GM19438 (cell line): ENCODE measurements at regions not wholly inside any gene's neighbourhood (a gene's known extent, or its start where the extent isn't known, plus 50 kb on each side); places are given as distances from the start of the nearest gene placed in this dataset.
"Not testable (repeated sequence)": the region's sequence is repeated elsewhere in the genome, so short reads cannot be mapped to it uniquely, and the experiment has no call there.

Experiments
- ATAC-seq: cut with Tn5 transposase; IDR thresholded peaks from one replicate; pipeline ENCODE4 v1.9.1; 2021; ENCODE audit warnings: low read depth; ENCODE audit not compliant: unreplicated experiment

DNA sequence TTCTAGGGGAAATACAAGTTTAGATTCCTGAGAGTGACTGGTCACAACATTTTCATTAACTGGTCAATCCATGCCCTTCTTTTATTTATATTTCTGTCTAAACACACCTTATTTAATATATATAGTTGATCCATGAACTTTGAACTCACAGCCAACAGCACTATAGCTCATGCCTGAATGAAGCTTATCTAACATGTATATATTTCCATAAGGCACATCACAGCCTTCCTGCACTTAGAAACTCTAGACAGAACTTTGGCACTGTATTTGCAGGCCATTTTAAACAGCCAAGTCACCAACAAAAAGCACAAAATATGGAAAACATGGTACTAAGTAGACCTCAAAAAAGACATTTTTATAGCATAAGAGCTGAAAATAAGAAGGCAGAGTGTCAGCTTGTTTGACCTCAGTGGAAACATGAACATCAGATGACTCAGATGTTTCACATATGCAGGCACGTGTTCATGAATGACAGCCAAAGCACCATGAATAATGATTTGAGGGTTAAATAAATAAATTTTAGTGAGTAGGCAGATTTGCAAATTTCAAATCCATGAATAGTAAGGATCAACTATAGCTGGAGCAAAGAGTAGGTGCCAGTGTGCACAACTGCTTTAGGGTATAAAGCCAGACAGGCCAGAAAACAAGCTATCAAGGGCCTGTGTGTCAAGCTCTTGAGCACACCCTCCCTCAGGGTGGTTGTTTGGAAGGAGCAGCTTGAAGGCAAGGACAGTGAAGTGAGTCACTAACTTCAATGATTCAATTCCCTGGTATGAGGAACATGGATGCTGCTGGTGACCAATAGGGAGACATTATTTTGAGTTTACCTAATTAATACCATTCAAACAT, 88.9 kb upstream of the NT5E start:
- ATAC-seq, result no peak

GRCh38 chr6:85357651-85358050, 92.2 kb upstream of the NT5E start:
- no peak for ATAC-seq

DNA sequence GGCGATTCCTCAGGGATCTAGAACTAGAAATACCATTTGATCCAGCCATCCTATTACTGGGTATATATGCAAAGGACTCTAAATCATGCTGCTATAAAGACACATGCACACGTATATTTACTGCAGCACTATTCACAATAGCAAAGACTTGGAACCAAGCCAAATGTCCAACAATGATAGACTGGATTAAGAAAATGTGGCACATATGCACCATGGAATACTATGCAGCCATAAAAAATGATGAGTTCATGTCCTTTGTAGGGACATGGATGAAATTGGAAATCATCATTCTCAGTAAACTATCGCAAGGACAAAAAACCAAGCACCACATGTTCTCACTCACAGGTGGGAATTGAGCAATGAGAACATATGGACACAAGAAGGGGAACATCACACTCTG, 93.1 kb upstream of the NT5E start:
- ATAC-seq, result not testable (repeated sequence)

DNA sequence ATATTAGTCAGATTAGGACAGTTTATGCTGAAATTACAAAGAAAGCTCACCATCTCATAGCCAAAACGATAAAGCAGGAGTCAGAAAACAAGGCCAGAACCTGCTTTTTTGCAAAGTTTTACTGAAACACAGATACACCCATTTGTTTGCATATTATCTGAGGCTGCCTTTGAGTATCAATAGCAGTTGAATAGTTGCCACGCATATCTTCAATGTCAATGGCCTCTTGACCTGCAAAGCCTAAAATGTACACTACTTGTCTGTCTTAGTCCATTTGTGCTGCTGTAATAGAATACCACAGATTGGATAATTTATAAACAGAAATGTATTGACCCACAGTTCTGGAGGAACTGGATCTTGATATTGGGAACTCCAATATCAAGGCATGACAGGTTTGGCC, 94.1 kb upstream of the NT5E start:
- ATAC-seq, result no peak

DNA sequence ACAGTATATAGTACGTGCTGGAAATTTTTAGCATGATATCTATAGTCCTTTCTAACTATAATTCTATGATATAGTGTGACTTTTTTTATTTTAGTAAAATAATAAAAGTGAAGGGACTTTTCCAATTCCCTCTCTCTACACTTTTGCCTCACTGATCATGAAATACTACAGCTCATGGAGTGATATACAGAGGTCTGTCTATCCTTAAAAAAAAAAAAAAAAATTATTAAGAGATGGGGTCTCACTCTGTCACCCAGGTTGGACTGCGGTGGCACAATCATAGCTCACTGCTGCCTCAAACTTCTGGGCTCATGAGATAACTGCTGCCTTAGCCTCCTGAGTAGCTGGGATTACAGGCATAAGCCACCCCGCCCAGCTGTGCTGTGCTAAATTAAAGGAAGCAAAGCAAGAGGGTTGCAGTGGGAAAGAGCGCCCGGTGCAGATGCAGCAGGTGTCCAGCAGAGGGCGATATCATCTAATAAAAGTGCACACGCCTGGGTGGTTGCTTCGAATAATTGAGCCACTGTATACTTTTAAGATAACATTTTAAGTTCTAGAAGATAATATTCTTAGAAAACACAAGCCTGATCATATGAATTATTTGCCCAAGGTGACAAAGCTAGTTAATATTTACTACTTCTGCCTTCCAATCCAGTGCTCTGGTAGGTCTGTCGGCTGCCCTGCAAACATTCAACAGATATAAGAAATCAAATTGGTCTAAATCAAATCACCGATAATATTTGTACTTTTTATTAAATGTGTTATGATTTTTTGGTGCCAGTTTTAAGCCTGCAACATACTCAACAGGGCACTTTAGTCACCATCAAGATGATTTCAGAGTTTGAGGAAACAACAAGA, 94.9 kb upstream of the NT5E start:
- peak; percentile 82 for ATAC-seq

- no peak for ATAC-seq
These were observed 96.9 kb upstream of the NT5E start for GRCh38 chr6:85353012-85353411.

DNA sequence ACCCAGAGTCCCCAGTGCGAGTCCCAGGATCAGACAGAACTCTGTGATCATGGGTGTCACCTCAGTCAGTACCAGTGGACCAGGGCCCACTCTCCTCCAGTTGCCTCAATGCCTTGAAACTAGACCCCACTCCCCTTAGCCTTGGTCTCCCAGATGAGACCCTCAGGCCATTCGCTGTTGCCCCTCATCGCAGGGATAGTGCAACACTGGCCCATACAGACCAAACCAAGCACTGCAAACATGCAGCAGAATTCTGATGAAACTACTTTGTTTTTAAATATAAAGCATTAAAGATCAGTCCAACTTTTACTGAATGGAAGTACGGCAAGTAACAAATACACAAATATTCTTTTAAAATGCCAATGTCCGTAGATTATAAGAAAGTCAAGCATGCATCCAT, 101.2 kb upstream of the NT5E start:
- no peak for ATAC-seq

DNA sequence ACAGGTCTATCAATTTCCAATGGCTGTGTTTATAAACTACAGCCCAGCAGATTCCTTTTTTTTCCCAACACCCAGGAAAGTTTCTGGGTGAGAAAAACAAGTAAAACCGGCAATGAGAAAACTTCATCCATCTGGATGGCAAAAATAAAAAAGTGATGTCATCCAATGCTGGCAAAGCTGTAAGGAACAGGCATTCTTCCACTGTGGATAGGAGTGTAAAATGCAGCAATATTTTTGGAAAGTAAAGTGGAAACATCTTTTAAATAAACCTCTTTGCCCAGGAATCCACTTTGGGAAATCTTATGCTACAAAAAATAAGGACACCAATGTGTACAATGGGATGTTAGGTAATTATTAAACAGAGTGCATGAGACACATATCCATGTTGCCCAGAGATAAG, 102.1 kb upstream of the NT5E start:
- no peak for ATAC-seq

GRCh38 chr6:85346196-85346595, 103.7 kb upstream of the NT5E start:
- no peak for ATAC-seq

DNA sequence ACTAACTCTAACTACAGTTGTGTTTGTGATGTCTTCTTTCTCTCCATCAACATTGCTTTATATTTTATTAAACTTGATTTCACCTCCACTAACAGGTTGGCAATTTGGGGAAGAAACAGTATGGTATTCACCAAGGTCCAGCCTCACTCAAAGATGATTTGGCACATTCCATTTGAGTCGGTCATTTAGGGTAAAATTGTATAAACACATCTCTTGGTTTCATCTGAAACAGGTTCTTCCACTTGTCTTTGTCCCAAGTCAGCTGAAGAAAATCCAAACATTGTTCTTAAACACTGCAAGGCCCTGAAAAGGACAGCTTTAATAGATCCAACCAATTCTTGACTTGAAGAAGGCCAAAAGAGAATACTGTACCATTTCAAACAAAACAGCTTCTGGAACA, 104.9 kb upstream of the NT5E start:
- no peak for ATAC-seq

DNA sequence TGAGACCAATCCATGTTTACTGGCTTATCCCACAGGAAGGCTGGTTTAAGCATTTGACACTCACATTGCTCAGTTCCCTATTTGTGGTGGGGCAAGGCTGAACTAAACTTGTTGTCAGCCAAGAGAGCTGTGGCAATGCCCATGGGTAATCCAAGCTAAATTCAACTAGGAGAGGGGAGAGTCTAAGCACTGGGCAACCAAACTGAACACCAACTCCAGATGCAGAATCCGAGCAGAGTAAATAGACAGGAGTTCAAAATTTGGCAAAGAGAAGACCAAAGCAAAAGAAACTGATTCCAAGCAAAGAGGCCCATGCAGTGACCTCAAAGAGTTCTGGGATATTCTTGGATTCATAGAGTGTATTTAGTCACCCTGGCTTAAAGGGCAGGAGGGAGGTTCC, 106.5 kb upstream of the NT5E start:
- ATAC-seq, result no peak

- no peak for ATAC-seq
These were observed 120.7 kb upstream of the NT5E start for GRCh38 chr6:85329196-85329595.

GRCh38 chr6:85325811-85326210, 124.1 kb upstream of the NT5E start:
- ATAC-seq, result not testable (repeated sequence)

GRCh38 chr6:85323435-85324040, 126.3 kb upstream of the NT5E start:
- ATAC-seq, result peak; percentile 72

DNA sequence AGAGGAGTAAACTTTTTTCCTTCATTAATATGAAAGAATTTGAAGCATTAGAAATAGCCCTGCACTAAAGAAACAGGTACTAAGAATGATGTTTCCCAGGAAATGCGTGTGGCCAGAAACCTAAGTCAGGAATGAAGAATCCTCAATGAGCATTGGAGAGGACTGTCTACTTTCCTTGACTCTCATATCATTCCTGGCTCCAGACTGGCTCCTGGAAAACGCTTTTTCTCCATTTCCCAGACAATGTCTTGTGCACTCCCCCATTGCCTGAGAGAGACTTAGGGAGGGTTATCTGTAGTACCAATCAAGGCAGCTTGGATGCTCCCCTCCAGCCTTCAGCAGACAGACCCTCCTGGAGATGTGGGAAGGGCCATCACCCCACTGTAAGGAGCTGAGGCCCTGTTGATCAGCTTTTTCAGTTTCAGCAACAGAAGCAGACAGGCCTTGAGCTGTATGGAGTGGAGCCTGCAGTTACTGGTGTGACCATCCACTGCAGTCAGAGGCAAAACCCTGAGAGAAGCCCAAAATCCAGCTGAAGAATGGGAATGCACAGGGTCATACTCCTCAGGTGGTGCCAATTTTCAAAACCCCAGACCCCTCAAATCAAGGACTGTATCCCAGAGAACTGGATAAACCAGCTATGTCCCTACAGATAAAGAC, 127.3 kb upstream of the NT5E start:
- ATAC-seq, result no peak

DNA sequence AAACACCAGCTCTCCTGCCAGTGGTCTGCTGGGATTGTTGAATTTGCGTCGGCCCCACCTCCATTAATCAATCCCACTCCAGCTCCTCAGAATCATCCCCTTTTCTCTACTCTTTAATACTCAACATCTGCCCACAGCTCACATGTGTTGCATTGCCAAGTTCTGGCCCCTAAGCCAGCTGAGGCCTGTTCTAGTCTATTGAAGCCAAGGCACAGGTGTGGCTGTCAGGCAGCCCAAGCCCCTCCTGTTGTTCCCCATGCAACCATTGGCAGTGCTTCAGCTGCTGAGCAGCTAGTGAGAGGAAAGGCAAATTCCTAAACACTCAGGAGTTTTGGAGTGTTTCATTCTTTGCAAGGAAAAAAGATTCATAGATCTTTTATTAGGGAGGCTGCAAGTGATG, 128.0 kb upstream of the NT5E start:
- no peak for ATAC-seq

GRCh38 chr6:85314586-85314985, 135.3 kb upstream of the NT5E start:
- no peak for ATAC-seq

- no peak for ATAC-seq
These were observed 149.3 kb upstream of the NT5E start for GRCh38 chr6:85300581-85300980.

DNA sequence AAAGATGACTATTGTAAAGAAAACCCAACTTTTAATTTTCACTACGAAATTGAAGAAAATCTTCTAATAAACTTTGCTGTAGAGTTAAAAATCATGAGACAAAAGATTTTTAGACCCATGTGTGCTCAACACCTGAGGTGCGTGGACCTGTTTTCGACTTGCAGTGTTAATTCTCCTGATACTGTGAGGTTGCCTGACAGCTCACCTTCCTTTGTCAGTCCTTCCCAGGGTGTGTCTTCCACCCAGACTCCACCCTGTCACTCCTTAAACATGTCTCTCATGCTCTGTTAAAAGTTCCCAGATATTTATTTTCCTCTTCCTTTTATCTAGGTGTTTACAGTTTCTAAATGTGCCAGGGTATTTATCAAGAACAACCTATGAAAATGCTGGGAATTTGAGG, 151.3 kb upstream of the NT5E start:
- no peak for ATAC-seq

- ATAC-seq, result no peak
These were observed 158.6 kb upstream of the NT5E start for GRCh38 chr6:85291326-85291725.

- ATAC-seq, result no peak
These were observed 162.2 kb upstream of the NT5E start for GRCh38 chr6:85287654-85288053.
